ENCODE measurements at regions not wholly inside any gene's neighbourhood (a gene's known extent, or its start where the extent isn't known, plus 50 kb on each side); places are given as distances from the start of the nearest gene placed in this dataset.

- Histone ChIP-seq H3K27me3 (no peaks in the 10 kb centered on the region), H3K27ac (no peak overlapping the region), H3K36me3 (no peaks in the 10 kb centered on the region), H3K9me3 (no peaks in the 10 kb centered on the region), H3K4me1 (no peaks in the 10 kb centered on the region), H3K4me3 (no peak overlapping the region)
- no peak for TF ChIP-seq CTCF (IDR thresholded peaks at IDR 0.05)
- DNase-seq (no peak), ATAC-seq (no peak)
- intact Hi-C loops (cut with DNase I): no loop called here
Observed at GRCh38 chr19:28218728-28219127, 994.2 kb downstream of the UQCRFS1 start.

- no peak overlapping the region for H3K4me3 ChIP-seq
- no peaks in the 10 kb centered on the region for H3K36me3 ChIP-seq
- no peaks in the 10 kb centered on the region for H3K27me3 ChIP-seq
- ATAC-seq (no peak), DNase-seq (no peak)
- no peaks in the 10 kb centered on the region for H3K9me3 ChIP-seq
- intact Hi-C loops (cut with DNase I): no loop called here
- no peak overlapping the region for H3K27ac ChIP-seq
- TF ChIP-seq CTCF (IDR thresholded peaks at IDR 0.05): no peak
- no peaks in the 10 kb centered on the region for H3K4me1 ChIP-seq
Observed at GRCh38 chr19:28217022-28217421, 995.9 kb downstream of the UQCRFS1 start.

GRCh38 chr19:28213470-28214082, 999.4 kb downstream of the UQCRFS1 start:
- H3K27ac ChIP-seq: no peak overlapping the region
- no peak for DNase-seq
- intact Hi-C loops (cut with DNase I): no loop called here
- no peaks in the 10 kb centered on the region for H3K4me1 ChIP-seq
- TF ChIP-seq CTCF (IDR thresholded peaks at IDR 0.05): no peak
- H3K36me3 ChIP-seq: no peaks in the 10 kb centered on the region
- no peaks in the 10 kb centered on the region for H3K9me3 ChIP-seq
- ATAC-seq: no peak
- no peak overlapping the region for H3K4me3 ChIP-seq
- no peaks in the 10 kb centered on the region for H3K27me3 ChIP-seq

GRCh38 chr19:28210886-28211285, 1002.1 kb downstream of the UQCRFS1 start:
- ATAC-seq (no peak), DNase-seq (no peak)
- Histone ChIP-seq H3K4me1 (no peaks in the 10 kb centered on the region), H3K27ac (no peak overlapping the region), H3K9me3 (no peaks in the 10 kb centered on the region), H3K4me3 (no peak overlapping the region), H3K27me3 (no peaks in the 10 kb centered on the region), H3K36me3 (no peaks in the 10 kb centered on the region)
- no peak for TF ChIP-seq CTCF (IDR thresholded peaks at IDR 0.05)
- intact Hi-C loops (cut with DNase I): no loop called here

GRCh38 chr19:28208745-28209144, 1004.2 kb downstream of the UQCRFS1 start:
- H3K27ac ChIP-seq: no peak overlapping the region
- H3K4me3 ChIP-seq: no peak overlapping the region
- DNase-seq (no peak), ATAC-seq (no peak)
- H3K36me3 ChIP-seq: no peaks in the 10 kb centered on the region
- intact Hi-C loops (cut with DNase I): no loop called here
- TF ChIP-seq CTCF (IDR thresholded peaks at IDR 0.05): no peak
- no peaks in the 10 kb centered on the region for H3K9me3 ChIP-seq
- no peaks in the 10 kb centered on the region for H3K4me1 ChIP-seq
- no peaks in the 10 kb centered on the region for H3K27me3 ChIP-seq

GRCh38 chr19:28207244-28207643, 1005.7 kb downstream of the UQCRFS1 start:
- H3K4me3 ChIP-seq: no peak overlapping the region
- no peaks in the 10 kb centered on the region for H3K9me3 ChIP-seq
- no peaks in the 10 kb centered on the region for H3K36me3 ChIP-seq
- intact Hi-C loops (cut with DNase I): no loop called here
- H3K27me3 ChIP-seq: no peaks in the 10 kb centered on the region
- ATAC-seq: no peak
- TF ChIP-seq CTCF (IDR thresholded peaks at IDR 0.05): no peak
- H3K4me1 ChIP-seq: no peaks in the 10 kb centered on the region
- no peak overlapping the region for H3K27ac ChIP-seq
- no peak for DNase-seq

Data from upper lobe of right lung (tissue), 1 donor.